OCI-LY7 (cell line): ENCODE measurements at regions not wholly inside any gene's neighbourhood (a gene's known extent, or its start where the extent isn't known, plus 50 kb on each side); places are given as distances from the start of the nearest gene placed in this dataset.

Source experiments
- BruUV-seq: library from RNA; stranded (reverse); fragments of 400-500 nt; replicated peaks from 2 replicates; lab custom pipeline; 2021; lab: Mats Ljungman, UMichigan
- CTCF ChIA-PET: fragments of 300-600 bp; sonication (Branson Sonifier 250); formaldehyde crosslinking; loops from one replicate; lab custom pipeline; 2022; ENCODE audit warnings: antibody characterized with exemption; ENCODE audit not compliant: unreplicated experiment; lab: Charles Lee
- POLR2A ChIA-PET: fragments of 300-600 bp; sonication (Branson Sonifier 250); formaldehyde crosslinking; loops from one replicate; lab custom pipeline; 2022; ENCODE audit warnings: antibody characterized with exemption; lab: Charles Lee
- DNase-seq: peaks from one replicate; pipeline ENCODE4 v3.0.0-alpha.2; 2015; ENCODE audit warnings: low spot score
- H2AFZ ChIP-seq: fragments of 200-600 bp; sonication (generic), shearing (Covaris generic); 2 replicates; pipeline ENCODE4 v1.6.1; 2014; ENCODE audit warnings: mild to moderate bottlenecking, antibody characterized with exemption, low read length, moderate library complexity
- H3K27ac ChIP-seq: fragments of 200-600 bp; sonication (generic); 2 replicates; pipeline ENCODE4 v1.5.1; 2014; ENCODE audit warnings: mixed run types, low read depth, mild to moderate bottlenecking, moderate library complexity, low read length, inconsistent platforms; ENCODE audit not compliant: poor library complexity, severe bottlenecking
- H3K36me3 ChIP-seq: fragments of 200-600 bp; sonication (generic); 2 replicates; pipeline ENCODE4 v1.6.1; 2014; ENCODE audit warnings: mild to moderate bottlenecking, antibody characterized with exemption, low read length, moderate library complexity, mixed read lengths; ENCODE audit not compliant: insufficient read depth
- H3K4me1 ChIP-seq: fragments of 200-600 bp; sonication (generic); 2 replicates; pipeline ENCODE4 v1.5.1; 2014; ENCODE audit warnings: mild to moderate bottlenecking, low read length; ENCODE audit not compliant: insufficient read depth, poor library complexity, severe bottlenecking
- H3K4me2 ChIP-seq: fragments of 200-600 bp; sonication (generic); 2 replicates; pipeline ENCODE4 v1.6.1; 2014; ENCODE audit warnings: mild to moderate bottlenecking, low read length
- H3K4me3 ChIP-seq: fragments of 200-600 bp; sonication (generic); 2 replicates; pipeline ENCODE4 v1.5.1; 2014; ENCODE audit warnings: mild to moderate bottlenecking, low read depth, low read length; ENCODE audit not compliant: poor library complexity, severe bottlenecking
- H3K79me2 ChIP-seq: fragments of 200-600 bp; sonication (generic); 2 replicates; pipeline ENCODE4 v1.6.1; 2016; ENCODE audit warnings: low read depth, mild to moderate bottlenecking, low read length, moderate library complexity, mixed read lengths; ENCODE audit not compliant: insufficient read depth
- H3K9me2 ChIP-seq: fragments of 200-600 bp; sonication (generic); 2 replicates; pipeline ENCODE4 v1.6.1; 2016; ENCODE audit warnings: mild to moderate bottlenecking, low read length, mixed read lengths; ENCODE audit not compliant: insufficient read depth
- H3K9me3 ChIP-seq: fragments of 200-600 bp; sonication (generic); 2 replicates; pipeline ENCODE4 v1.6.1; 2014; ENCODE audit warnings: mild to moderate bottlenecking, mixed run types, low read length, mixed read lengths
- H4K20me1 ChIP-seq: fragments of 200-600 bp; sonication (generic); 2 replicates; pipeline ENCODE4 v1.6.1; 2014; ENCODE audit warnings: mild to moderate bottlenecking, antibody characterized with exemption, low read length, moderate library complexity, mixed read lengths; ENCODE audit not compliant: insufficient read depth
- CTCF ChIP-seq: fragments of 200-600 bp; sonication (generic); conservative IDR thresholded peaks from 2 replicates; pipeline ENCODE4 v1.5.1; 2014; ENCODE audit warnings: mild to moderate bottlenecking, antibody characterized with exemption, low read length, moderate library complexity, mixed read lengths
- EZH2phosphoT487 ChIP-seq: fragments of 200-600 bp; sonication (generic); IDR thresholded peaks from 2 replicates; pipeline ENCODE4 v1.6.1; 2018; ENCODE audit warnings: low read depth, borderline replicate concordance, mild to moderate bottlenecking, mixed run types, antibody characterized with exemption, low read length, moderate library complexity, mixed read lengths
- intact Hi-C: fragments of 100-400 bp; cut with micrococcal nuclease; formaldehyde crosslinking; loops from one replicate; pipeline ENCODE4 v1.10.0; 2022; ENCODE audit not compliant: unreplicated experiment

GRCh38 chr4:19936476-19936875 is 315.2 kb upstream of the SLIT2 start:
- POLR2A ChIA-PET: interaction anchor here (0.7 kb wide), 1 partner anchor 1354 kb away, joined by 3 read pairs; no protein-coding TSS in a partner anchor

GRCh38 chr4:19930742-19931141 is 321.0 kb upstream of the SLIT2 start:
- ChIA-PET POLR2A (no interaction called here), CTCF (no interaction called here)
- DNase-seq: no peak
- no peaks in the 10 kb centered on the region for H3K9me2 ChIP-seq
- H3K79me2 ChIP-seq: no peaks in the 10 kb centered on the region
- TF ChIP-seq EZH2phosphoT487 (no peak), CTCF (no peak)
- H3K4me1 ChIP-seq: no peaks in the 10 kb centered on the region
- no peaks in the 10 kb centered on the region for H3K9me3 ChIP-seq
- H3K4me2 ChIP-seq: no peak overlapping the region
- H3K27ac ChIP-seq: no peak overlapping the region
- no peaks in the 10 kb centered on the region for H4K20me1 ChIP-seq
- no peak overlapping the region for H3K4me3 ChIP-seq
- no TSS peak for BruUV-seq
- no peak overlapping the region for H2AFZ ChIP-seq
- intact Hi-C loops: no loop called here
- no peaks in the 10 kb centered on the region for H3K36me3 ChIP-seq

More at GRCh38 chr4:19936476-19936875, 315.2 kb upstream of the SLIT2 start:
- no peaks in the 10 kb centered on the region for H3K79me2 ChIP-seq
- DNase-seq: no peak
- TF ChIP-seq EZH2phosphoT487: no peak
- TF ChIP-seq CTCF: no peak
- CTCF ChIA-PET: no interaction called here
- H3K4me1 ChIP-seq: no peaks in the 10 kb centered on the region
- H4K20me1 ChIP-seq: no peaks in the 10 kb centered on the region
- H3K9me3 ChIP-seq: no peaks in the 10 kb centered on the region
- H3K27ac ChIP-seq: no peak overlapping the region
- no peaks in the 10 kb centered on the region for H3K36me3 ChIP-seq
- H2AFZ ChIP-seq: no peak overlapping the region
- H3K9me2 ChIP-seq: no peaks in the 10 kb centered on the region; the same call in 1 of the 2 replicates
- no peak overlapping the region for H3K4me3 ChIP-seq
- no peak overlapping the region for H3K4me2 ChIP-seq
- BruUV-seq: no TSS peak
- intact Hi-C loops: no loop called here

GRCh38 chr4:19927381-19927780 is 324.3 kb upstream of the SLIT2 start:
- H3K79me2 ChIP-seq: no peaks in the 10 kb centered on the region
- TF ChIP-seq CTCF (no peak), EZH2phosphoT487 (no peak)
- intact Hi-C loops: no loop called here
- H4K20me1 ChIP-seq: no peaks in the 10 kb centered on the region
- DNase-seq: no peak
- H3K4me3 ChIP-seq: no peak overlapping the region
- no peaks in the 10 kb centered on the region for H3K4me1 ChIP-seq
- H3K27ac ChIP-seq: no peak overlapping the region
- POLR2A ChIA-PET: no interaction called here
- H3K36me3 ChIP-seq: no peaks in the 10 kb centered on the region
- H3K4me2 ChIP-seq: no peak overlapping the region
- H3K9me3 ChIP-seq: no peaks in the 10 kb centered on the region
- CTCF ChIA-PET: no interaction called here
- H2AFZ ChIP-seq: no peak overlapping the region
- BruUV-seq: no TSS peak
- no peaks in the 10 kb centered on the region for H3K9me2 ChIP-seq
